ENCODE measurements at regions not wholly inside any gene's neighbourhood (a gene's known extent, or its start where the extent isn't known, plus 50 kb on each side); places are given as distances from the start of the nearest gene placed in this dataset.

- TF ChIP-seq, protein P1, sequence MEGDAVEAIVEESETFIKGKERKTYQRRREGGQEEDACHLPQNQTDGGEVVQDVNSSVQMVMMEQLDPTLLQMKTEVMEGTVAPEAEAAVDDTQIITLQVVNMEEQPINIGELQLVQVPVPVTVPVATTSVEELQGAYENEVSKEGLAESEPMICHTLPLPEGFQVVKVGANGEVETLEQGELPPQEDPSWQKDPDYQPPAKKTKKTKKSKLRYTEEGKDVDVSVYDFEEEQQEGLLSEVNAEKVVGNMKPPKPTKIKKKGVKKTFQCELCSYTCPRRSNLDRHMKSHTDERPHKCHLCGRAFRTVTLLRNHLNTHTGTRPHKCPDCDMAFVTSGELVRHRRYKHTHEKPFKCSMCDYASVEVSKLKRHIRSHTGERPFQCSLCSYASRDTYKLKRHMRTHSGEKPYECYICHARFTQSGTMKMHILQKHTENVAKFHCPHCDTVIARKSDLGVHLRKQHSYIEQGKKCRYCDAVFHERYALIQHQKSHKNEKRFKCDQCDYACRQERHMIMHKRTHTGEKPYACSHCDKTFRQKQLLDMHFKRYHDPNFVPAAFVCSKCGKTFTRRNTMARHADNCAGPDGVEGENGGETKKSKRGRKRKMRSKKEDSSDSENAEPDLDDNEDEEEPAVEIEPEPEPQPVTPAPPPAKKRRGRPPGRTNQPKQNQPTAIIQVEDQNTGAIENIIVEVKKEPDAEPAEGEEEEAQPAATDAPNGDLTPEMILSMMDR (IDR thresholded peaks at IDR 0.05; ENCODE audit: insufficient read depth, low read depth, low read length), result no peak
- no peak for TF ChIP-seq EZH2 (IDR thresholded peaks at IDR 0.05; ENCODE audit: insufficient read depth, low read length)
Measured at GRCh38 chr14:37665479-37665878, 70.0 kb downstream of the TTC6 start.

Data from astrocyte (in vitro differentiated cells and primary cell).